Nephron (organoid): ENCODE measurements at regions not wholly inside any gene's neighbourhood (a gene's known extent, or its start where the extent isn't known, plus 50 kb on each side); places are given as distances from the start of the nearest gene placed in this dataset.

Experiments
- H3K27ac Mint-ChIP-seq, 3 experiments: 2 replicates each; pipeline ENCODE4 v1.8.0; 2020; ENCODE audit warnings: mixed read lengths in 3 of 3, mild to moderate bottlenecking in 2 of 3, moderate library complexity in 1 of 3
- H3K27me3 Mint-ChIP-seq: 2 replicates; pipeline ENCODE4 v1.8.0; 2021; ENCODE audit warnings: low read depth, mild to moderate bottlenecking, moderate library complexity, mixed read lengths
- H3K36me3 Mint-ChIP-seq: 2 replicates; pipeline ENCODE4 v1.8.0; 2020; ENCODE audit warnings: low read depth, mixed read lengths
- H3K4me1 Mint-ChIP-seq: 2 replicates; pipeline ENCODE4 v1.8.0; 2020; ENCODE audit warnings: mixed read lengths
- H3K4me3 Mint-ChIP-seq, 3 experiments: 2 replicates each; pipeline ENCODE4 v1.8.0; 2020; ENCODE audit warnings: mild to moderate bottlenecking in 3 of 3, mixed read lengths in 3 of 3, moderate library complexity in 2 of 3
- H3K9me3 Mint-ChIP-seq: 2 replicates; pipeline ENCODE4 v1.8.0; 2020; ENCODE audit warnings: mixed read lengths
- TF ChIP-seq, protein P1 (sequence below), 3 experiments: fragments of 200-600 bp; sonication (generic); IDR thresholded peaks; one replicate each; pipeline ENCODE4 v1.5.0; 2021; ENCODE audit warnings: antibody characterized with exemption in 3 of 3; ENCODE audit not compliant: unreplicated experiment in 3 of 3

DNA sequence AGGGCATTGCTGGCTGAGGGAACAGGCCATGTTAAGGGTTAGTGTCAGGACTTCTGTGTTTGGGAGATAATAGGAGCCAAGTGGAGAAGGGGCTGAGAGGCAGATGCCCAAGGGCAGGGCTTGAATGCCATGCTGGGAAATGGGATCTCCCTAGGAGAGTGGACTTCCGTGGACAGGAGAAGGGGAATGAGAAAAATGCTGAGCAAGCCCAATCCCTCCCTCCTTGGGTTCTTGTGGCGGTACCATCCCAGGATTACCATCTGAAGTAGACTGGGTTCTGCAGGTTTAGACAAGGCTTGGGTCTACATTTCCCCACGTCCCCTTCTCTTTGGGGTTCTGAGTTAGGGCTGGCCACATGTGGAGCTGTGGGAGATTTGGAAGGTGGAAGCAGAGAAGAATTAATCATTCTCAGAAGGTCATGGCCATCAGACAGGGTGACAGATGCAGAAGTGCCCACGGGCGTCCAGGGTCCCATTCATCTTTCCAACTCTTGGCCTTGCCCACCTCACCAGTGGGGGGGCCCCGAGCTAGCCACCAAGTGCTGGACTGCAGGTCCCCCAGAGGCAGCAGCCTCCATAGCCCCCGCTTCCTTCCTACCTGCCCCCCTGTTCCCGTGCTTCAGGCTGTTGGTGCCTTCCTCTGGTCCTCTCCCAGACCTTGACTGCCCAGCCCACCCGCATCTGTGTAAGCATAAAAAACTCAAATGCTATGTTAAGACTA, 354.8 kb downstream of the RPS24 start:
- Mint-ChIP-seq H3K36me3 (no peaks in the 10 kb centered on the region), H3K9me3 (no peaks in the 10 kb centered on the region), H3K27me3 (peaks cover 29% of the 10 kb centered on the region), H3K4me1 (peaks cover 8% of the 10 kb centered on the region), H3K4me3 (no peak overlapping the region), H3K27ac (no peak overlapping the region)
- TF ChIP-seq, protein P1, sequence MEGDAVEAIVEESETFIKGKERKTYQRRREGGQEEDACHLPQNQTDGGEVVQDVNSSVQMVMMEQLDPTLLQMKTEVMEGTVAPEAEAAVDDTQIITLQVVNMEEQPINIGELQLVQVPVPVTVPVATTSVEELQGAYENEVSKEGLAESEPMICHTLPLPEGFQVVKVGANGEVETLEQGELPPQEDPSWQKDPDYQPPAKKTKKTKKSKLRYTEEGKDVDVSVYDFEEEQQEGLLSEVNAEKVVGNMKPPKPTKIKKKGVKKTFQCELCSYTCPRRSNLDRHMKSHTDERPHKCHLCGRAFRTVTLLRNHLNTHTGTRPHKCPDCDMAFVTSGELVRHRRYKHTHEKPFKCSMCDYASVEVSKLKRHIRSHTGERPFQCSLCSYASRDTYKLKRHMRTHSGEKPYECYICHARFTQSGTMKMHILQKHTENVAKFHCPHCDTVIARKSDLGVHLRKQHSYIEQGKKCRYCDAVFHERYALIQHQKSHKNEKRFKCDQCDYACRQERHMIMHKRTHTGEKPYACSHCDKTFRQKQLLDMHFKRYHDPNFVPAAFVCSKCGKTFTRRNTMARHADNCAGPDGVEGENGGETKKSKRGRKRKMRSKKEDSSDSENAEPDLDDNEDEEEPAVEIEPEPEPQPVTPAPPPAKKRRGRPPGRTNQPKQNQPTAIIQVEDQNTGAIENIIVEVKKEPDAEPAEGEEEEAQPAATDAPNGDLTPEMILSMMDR (IDR thresholded peaks at IDR 0.05; ENCODE audit: unreplicated experiment in 3 of 3): no peak

DNA sequence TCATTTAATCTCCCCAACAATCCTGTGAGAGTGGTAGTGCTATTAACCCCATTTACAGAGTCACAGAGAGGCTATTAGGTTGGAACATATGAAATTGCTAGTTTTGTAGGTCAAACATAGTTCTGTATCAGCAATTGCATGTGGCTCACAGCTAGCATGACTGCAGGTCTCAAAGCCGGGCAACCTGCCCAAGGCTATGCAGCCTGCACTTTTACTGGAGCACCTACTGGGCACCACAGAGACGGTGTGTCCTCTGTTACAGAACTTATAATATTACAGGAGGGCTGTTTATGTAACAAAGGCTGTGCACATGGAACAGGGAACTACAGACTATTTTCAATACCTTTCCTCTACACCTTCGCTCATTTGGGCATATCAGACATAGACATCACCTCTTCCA, 355.8 kb downstream of the RPS24 start:
- Mint-ChIP-seq H3K27ac (no peak overlapping the region), H3K9me3 (no peaks in the 10 kb centered on the region), H3K27me3 (peaks cover 29% of the 10 kb centered on the region), H3K4me1 (no peaks in the 10 kb centered on the region), H3K36me3 (no peaks in the 10 kb centered on the region), H3K4me3 (no peak overlapping the region)
- TF ChIP-seq, protein P1 (IDR thresholded peaks at IDR 0.05; ENCODE audit: unreplicated experiment in 3 of 3): no peak

DNA sequence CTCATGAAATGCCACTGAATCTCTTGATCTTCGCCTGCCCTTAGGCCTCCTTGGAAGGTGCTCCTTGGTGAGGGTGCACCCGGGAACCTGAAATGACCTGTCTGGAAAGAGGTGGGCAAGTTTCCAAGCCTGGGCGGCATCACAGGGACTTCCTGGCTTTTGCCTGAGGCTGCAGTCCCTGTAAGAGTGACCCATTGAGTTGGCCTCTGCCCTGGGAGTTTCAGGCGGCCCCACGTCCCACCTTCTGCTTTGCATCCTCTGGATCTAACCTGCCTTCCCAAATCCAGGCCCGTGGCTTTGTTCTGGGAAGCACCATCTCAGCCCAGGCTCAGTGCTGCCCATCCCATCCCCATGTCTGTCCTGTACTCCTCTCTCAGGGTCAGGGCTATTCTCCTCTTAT, 356.4 kb downstream of the RPS24 start:
- no peak overlapping the region for H3K27ac Mint-ChIP-seq
- no peaks in the 10 kb centered on the region for H3K4me1 Mint-ChIP-seq
- no peak overlapping the region for H3K4me3 Mint-ChIP-seq
- peaks cover 25% of the 10 kb centered on the region for H3K27me3 Mint-ChIP-seq
- no peaks in the 10 kb centered on the region for H3K9me3 Mint-ChIP-seq
- TF ChIP-seq, protein P1 (IDR thresholded peaks at IDR 0.05; ENCODE audit: unreplicated experiment in 3 of 3): no peak
- no peaks in the 10 kb centered on the region for H3K36me3 Mint-ChIP-seq

DNA sequence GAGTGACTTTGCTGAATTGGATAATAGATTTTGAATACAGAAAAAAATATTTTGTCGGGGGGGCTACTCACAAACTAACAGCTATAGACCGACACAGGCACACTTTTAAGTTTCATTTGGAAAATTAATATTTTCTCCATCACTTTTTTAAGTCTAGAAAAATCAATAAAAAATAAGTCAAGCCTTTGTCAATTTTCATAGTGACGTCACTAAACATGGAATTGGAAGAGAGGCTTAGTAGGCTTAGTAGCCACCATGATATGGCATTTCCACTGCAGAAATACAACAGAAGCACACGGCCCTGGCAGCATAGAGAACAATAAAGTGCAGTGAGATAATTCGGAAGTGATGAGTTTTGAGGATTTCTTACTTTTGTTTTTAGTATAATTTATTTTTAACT, 357.2 kb downstream of the RPS24 start:
- Mint-ChIP-seq H3K36me3 (no peaks in the 10 kb centered on the region), H3K27me3 (peaks cover 19% of the 10 kb centered on the region), H3K4me1 (no peaks in the 10 kb centered on the region), H3K9me3 (no peaks in the 10 kb centered on the region), H3K27ac (no peak overlapping the region), H3K4me3 (no peak overlapping the region)
- TF ChIP-seq, protein P1 (IDR thresholded peaks at IDR 0.05; ENCODE audit: unreplicated experiment in 3 of 3): no peak

DNA sequence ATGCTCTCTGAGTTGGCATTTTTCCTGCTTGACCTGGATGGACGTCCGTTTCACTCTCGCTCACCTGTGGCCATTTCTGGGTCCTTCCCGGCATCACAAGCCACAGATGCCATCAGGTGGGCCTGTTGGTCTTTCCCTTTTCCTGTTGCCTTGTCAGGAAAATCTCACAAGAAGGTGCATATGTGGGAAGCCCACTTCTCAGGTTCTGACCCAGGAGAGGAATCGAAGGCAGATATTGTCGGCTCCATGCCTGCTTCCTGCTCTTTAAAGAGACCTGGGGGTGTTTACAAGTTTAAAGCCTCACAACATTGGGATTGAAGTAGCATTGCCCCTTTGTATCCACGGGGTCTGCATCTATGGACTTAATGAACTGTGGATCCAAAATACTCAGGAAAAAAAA, 357.9 kb downstream of the RPS24 start:
- TF ChIP-seq, protein P1 (IDR thresholded peaks at IDR 0.05; ENCODE audit: unreplicated experiment in 3 of 3): no peak
- no peak overlapping the region for H3K27ac Mint-ChIP-seq
- H3K27me3 Mint-ChIP-seq: peaks cover 17% of the 10 kb centered on the region
- H3K36me3 Mint-ChIP-seq: no peaks in the 10 kb centered on the region
- H3K4me3 Mint-ChIP-seq: no peak overlapping the region
- H3K9me3 Mint-ChIP-seq: no peaks in the 10 kb centered on the region
- no peaks in the 10 kb centered on the region for H3K4me1 Mint-ChIP-seq

DNA sequence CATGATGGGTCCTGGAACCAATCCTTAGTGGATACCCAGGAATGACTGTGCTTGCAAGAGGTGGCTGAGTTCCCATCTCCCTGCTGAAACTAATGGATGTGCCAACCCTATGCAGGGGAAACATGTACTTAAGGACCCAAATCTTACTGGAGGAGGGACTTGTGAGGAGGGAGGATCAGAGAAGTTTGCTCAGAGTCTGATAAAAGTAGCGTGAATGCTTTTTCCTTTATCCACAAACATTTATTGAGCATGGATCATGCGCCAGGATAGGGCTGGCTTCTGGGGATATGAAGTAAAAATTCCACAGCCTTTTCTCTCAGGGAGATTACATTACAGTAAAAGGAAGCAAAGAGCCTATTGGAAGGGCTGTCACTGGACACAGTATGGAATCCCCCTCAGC, 358.5 kb downstream of the RPS24 start:
- peaks cover 13% of the 10 kb centered on the region for H3K27me3 Mint-ChIP-seq
- no peak overlapping the region for H3K27ac Mint-ChIP-seq
- no peaks in the 10 kb centered on the region for H3K36me3 Mint-ChIP-seq
- H3K4me3 Mint-ChIP-seq: no peak overlapping the region
- H3K9me3 Mint-ChIP-seq: no peaks in the 10 kb centered on the region
- TF ChIP-seq, protein P1 (IDR thresholded peaks at IDR 0.05; ENCODE audit: unreplicated experiment in 3 of 3): no peak
- H3K4me1 Mint-ChIP-seq: no peaks in the 10 kb centered on the region
